ENCODE measurements at regions not wholly inside any gene's neighbourhood (a gene's known extent, or its start where the extent isn't known, plus 50 kb on each side); places are given as distances from the start of the nearest gene placed in this dataset.

DNA sequence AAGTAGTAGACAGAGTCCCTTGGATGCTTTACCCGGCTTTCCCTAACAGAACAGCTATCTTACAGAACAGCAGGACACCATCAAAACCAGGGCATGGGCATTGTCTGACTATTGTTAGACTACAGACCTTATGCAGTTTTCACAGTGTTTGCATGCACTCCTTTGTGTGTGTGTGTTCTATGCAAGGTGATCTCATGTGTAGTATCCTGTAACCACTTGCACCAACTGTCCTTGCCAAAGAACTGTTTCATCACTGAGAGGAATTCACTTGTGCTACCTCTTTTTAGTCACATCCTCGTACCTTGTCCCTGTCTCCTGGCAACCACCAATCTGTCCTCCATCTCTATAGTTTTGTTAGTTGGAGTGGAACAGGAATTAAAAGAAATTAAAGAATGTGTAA, 183.6 kb upstream of the PZP start:
- no peak for DNase-seq (ENCODE audit: low read depth)
- H3K4me3 ChIP-seq (ENCODE audit: low read depth, low read length) = no peak overlapping the region

GRCh38 chr12:9390761-9391160, 182.6 kb upstream of the PZP start:
- DNase-seq (ENCODE audit: low read depth) = no peak
- TF ChIP-seq, protein P1, sequence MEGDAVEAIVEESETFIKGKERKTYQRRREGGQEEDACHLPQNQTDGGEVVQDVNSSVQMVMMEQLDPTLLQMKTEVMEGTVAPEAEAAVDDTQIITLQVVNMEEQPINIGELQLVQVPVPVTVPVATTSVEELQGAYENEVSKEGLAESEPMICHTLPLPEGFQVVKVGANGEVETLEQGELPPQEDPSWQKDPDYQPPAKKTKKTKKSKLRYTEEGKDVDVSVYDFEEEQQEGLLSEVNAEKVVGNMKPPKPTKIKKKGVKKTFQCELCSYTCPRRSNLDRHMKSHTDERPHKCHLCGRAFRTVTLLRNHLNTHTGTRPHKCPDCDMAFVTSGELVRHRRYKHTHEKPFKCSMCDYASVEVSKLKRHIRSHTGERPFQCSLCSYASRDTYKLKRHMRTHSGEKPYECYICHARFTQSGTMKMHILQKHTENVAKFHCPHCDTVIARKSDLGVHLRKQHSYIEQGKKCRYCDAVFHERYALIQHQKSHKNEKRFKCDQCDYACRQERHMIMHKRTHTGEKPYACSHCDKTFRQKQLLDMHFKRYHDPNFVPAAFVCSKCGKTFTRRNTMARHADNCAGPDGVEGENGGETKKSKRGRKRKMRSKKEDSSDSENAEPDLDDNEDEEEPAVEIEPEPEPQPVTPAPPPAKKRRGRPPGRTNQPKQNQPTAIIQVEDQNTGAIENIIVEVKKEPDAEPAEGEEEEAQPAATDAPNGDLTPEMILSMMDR (conservative IDR thresholded peaks at IDR 0.05; ENCODE audit: low read depth, low read length) = no peak
- no peak overlapping the region for H3K4me3 ChIP-seq (ENCODE audit: low read depth, low read length)

More for the DNA sequence above, 183.6 kb upstream of the PZP start:
- TF ChIP-seq, protein P1 (conservative IDR thresholded peaks at IDR 0.05; ENCODE audit: low read depth, low read length) = no peak

GRCh38 chr12:9389796-9390195, 181.6 kb upstream of the PZP start:
- DNase-seq (ENCODE audit: low read depth) = no peak
- TF ChIP-seq, protein P1 (conservative IDR thresholded peaks at IDR 0.05; ENCODE audit: low read depth, low read length) = no peak
- no peak overlapping the region for H3K4me3 ChIP-seq (ENCODE audit: low read depth, low read length)

GRCh38 chr12:9388379-9388778, 180.2 kb upstream of the PZP start:
- TF ChIP-seq, protein P1 (conservative IDR thresholded peaks at IDR 0.05; ENCODE audit: low read depth, low read length) = no peak
- no peak for DNase-seq (ENCODE audit: low read depth)
- H3K4me3 ChIP-seq (ENCODE audit: low read depth, low read length) = no peak overlapping the region

- H3K4me3 ChIP-seq (ENCODE audit: low read depth, low read length) = no peak overlapping the region
- DNase-seq (ENCODE audit: low read depth) = no peak
Observed at GRCh38 chr12:9387450-9387849, 179.3 kb upstream of the PZP start.

GRCh38 chr12:9383585-9383984, 175.4 kb upstream of the PZP start:
- H3K4me3 ChIP-seq (ENCODE audit: low read depth, low read length) = no peak overlapping the region
- TF ChIP-seq, protein P1 (conservative IDR thresholded peaks at IDR 0.05; ENCODE audit: low read depth, low read length) = no peak
- no peak for DNase-seq (ENCODE audit: low read depth)

More at GRCh38 chr12:9387450-9387849, 179.3 kb upstream of the PZP start:
- TF ChIP-seq, protein P1 (conservative IDR thresholded peaks at IDR 0.05; ENCODE audit: low read depth, low read length) = no peak

DNA sequence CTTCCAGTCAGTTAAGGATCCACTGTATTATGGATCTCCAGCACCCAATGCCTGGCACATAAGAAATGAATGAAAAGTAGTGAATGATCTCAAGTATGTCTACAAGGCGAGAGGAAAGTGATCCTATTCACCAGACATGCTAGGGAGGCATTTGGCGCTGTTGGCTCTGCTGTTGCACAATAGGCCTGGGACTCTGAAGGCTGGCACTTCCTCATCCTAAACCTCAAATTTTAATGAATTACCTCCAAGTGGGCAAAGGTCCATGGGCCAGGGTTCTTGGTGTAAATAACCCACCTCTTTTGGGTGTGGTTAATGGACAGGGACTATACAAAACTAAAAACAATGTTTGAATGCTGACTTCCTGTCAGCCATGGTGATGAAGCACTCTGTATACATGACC, 173.4 kb upstream of the PZP start:
- no peak for DNase-seq (ENCODE audit: low read depth)
- no peak overlapping the region for H3K4me3 ChIP-seq (ENCODE audit: low read depth, low read length)
- TF ChIP-seq, protein P1 (conservative IDR thresholded peaks at IDR 0.05; ENCODE audit: low read depth, low read length) = no peak

All from epithelial cell of proximal tubule (primary cell).